ENCODE measurements at regions not wholly inside any gene's neighbourhood (a gene's known extent, or its start where the extent isn't known, plus 50 kb on each side); places are given as distances from the start of the nearest gene placed in this dataset.

GRCh38 chr4:66927937-66928336 lies 617.4 kb downstream of the CENPC start:
- no peak for ATAC-seq
- no peak for TF ChIP-seq ZFP30 (CRISPR knock-in tag; IDR thresholded peaks at IDR 0.05)
- no peak for TF ChIP-seq ZFP3 (CRISPR knock-in tag; IDR thresholded peaks at IDR 0.05)
- no peak for TF ChIP-seq CSRNP3 (CRISPR knock-in tag; IDR thresholded peaks at IDR 0.05)
- no peak for TF ChIP-seq SNAI2 (CRISPR knock-in tag; IDR thresholded peaks at IDR 0.05)
- no peak for TF ChIP-seq ZNF565 (CRISPR knock-in tag; conservative IDR thresholded peaks at IDR 0.05; ENCODE audit: low read depth)
- no peak for TF ChIP-seq GLIS3 (CRISPR knock-in tag; IDR thresholded peaks at IDR 0.05)
- TF ChIP-seq TCF4 (CRISPR knock-in tag; IDR thresholded peaks at IDR 0.05; ENCODE audit: borderline replicate concordance), result no peak
- TF ChIP-seq BACH2 (CRISPR knock-in tag; IDR thresholded peaks at IDR 0.05; ENCODE audit: borderline replicate concordance), result no peak
- TF ChIP-seq ISL1 (CRISPR knock-in tag; IDR thresholded peaks at IDR 0.05), result no peak
- TF ChIP-seq TOX (CRISPR knock-in tag; IDR thresholded peaks at IDR 0.05; ENCODE audit: borderline replicate concordance), result no peak
- TF ChIP-seq PPARA (CRISPR knock-in tag; IDR thresholded peaks at IDR 0.05; ENCODE audit: borderline replicate concordance), result no peak
- TF ChIP-seq ZNF70 (CRISPR knock-in tag; IDR thresholded peaks at IDR 0.05), result no peak
- no peak for TF ChIP-seq OSR1 (CRISPR knock-in tag; IDR thresholded peaks at IDR 0.05)

- TF ChIP-seq GLIS3 (CRISPR knock-in tag; IDR thresholded peaks at IDR 0.05), result no peak
- TF ChIP-seq ZNF8 (CRISPR knock-in tag; IDR thresholded peaks at IDR 0.05), result no peak
- TF ChIP-seq ZFP3 (CRISPR knock-in tag; IDR thresholded peaks at IDR 0.05), result no peak
- TF ChIP-seq ESRRG (CRISPR knock-in tag; IDR thresholded peaks at IDR 0.05), result no peak
- no peak for TF ChIP-seq PPARA (CRISPR knock-in tag; IDR thresholded peaks at IDR 0.05; ENCODE audit: borderline replicate concordance)
- TF ChIP-seq ZNF565 (CRISPR knock-in tag; conservative IDR thresholded peaks at IDR 0.05; ENCODE audit: low read depth), result no peak
- no peak for TF ChIP-seq ZNF70 (CRISPR knock-in tag; IDR thresholded peaks at IDR 0.05)
- no peak for TF ChIP-seq PATZ1 (CRISPR knock-in tag; IDR thresholded peaks at IDR 0.05; ENCODE audit: borderline replicate concordance)
- TF ChIP-seq TOX (CRISPR knock-in tag; IDR thresholded peaks at IDR 0.05; ENCODE audit: borderline replicate concordance), result no peak
- no peak for TF ChIP-seq ZFP30 (CRISPR knock-in tag; IDR thresholded peaks at IDR 0.05)
- no peak for TF ChIP-seq ISL1 (CRISPR knock-in tag; IDR thresholded peaks at IDR 0.05)
- TF ChIP-seq CSRNP3 (CRISPR knock-in tag; IDR thresholded peaks at IDR 0.05), result no peak
- TF ChIP-seq CSDC2 (CRISPR knock-in tag; IDR thresholded peaks at IDR 0.05), result no peak
- no peak for TF ChIP-seq POU6F1 (CRISPR knock-in tag; IDR thresholded peaks at IDR 0.05; ENCODE audit: borderline replicate concordance, low read depth)
- no peak for TF ChIP-seq OSR1 (CRISPR knock-in tag; IDR thresholded peaks at IDR 0.05)
- TF ChIP-seq BACH2 (CRISPR knock-in tag; IDR thresholded peaks at IDR 0.05; ENCODE audit: borderline replicate concordance), result no peak
- TF ChIP-seq ZC3H10 (CRISPR knock-in tag; IDR thresholded peaks at IDR 0.05), result no peak
- TF ChIP-seq RARB (CRISPR knock-in tag; IDR thresholded peaks at IDR 0.05), result no peak
- TF ChIP-seq ARNTL (CRISPR knock-in tag; IDR thresholded peaks at IDR 0.05; ENCODE audit: borderline replicate concordance, low read depth), result no peak
- ATAC-seq, result no peak
These were observed 618.6 kb downstream of the CENPC start for GRCh38 chr4:66926687-66927086.

GRCh38 chr4:66923081-66923865 lies 622.0 kb downstream of the CENPC start:
- TF ChIP-seq PATZ1 (CRISPR knock-in tag; IDR thresholded peaks at IDR 0.05; ENCODE audit: borderline replicate concordance), result no peak
- TF ChIP-seq ESRRG (CRISPR knock-in tag; IDR thresholded peaks at IDR 0.05), result no peak
- TF ChIP-seq ZC3H10 (CRISPR knock-in tag; IDR thresholded peaks at IDR 0.05), result no peak
- no peak for TF ChIP-seq ZFP3 (CRISPR knock-in tag; IDR thresholded peaks at IDR 0.05)
- no peak for TF ChIP-seq ARNTL (CRISPR knock-in tag; IDR thresholded peaks at IDR 0.05; ENCODE audit: borderline replicate concordance, low read depth)
- no peak for TF ChIP-seq TOX (CRISPR knock-in tag; IDR thresholded peaks at IDR 0.05; ENCODE audit: borderline replicate concordance)
- TF ChIP-seq GLIS3 (CRISPR knock-in tag; IDR thresholded peaks at IDR 0.05), result no peak
- no peak for TF ChIP-seq SNAI2 (CRISPR knock-in tag; IDR thresholded peaks at IDR 0.05)

More at GRCh38 chr4:66923081-66923865, 622.0 kb downstream of the CENPC start:
- no peak for ATAC-seq
